ENCODE measurements at regions not wholly inside any gene's neighbourhood (a gene's known extent, or its start where the extent isn't known, plus 50 kb on each side); places are given as distances from the start of the nearest gene placed in this dataset.

DNA sequence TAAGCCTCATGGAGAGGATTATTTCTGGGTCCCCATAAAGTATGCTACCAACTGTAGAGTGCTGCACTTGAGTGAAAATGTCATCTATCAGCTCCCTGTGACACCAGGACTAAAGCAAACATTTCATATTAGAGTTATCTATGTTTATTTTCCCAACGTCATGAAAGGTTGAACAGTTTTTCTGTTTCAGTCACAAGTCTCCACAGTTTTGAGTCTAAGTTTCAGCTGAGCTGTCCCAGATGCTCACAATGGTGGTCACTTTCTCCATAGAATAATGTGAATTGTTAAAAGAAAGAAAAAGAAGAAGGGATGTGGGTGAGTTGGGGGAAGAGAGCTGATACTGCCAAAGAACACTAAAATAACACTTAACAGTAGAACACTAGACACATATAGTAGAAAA is 126.3 kb upstream of the C9orf72 start:
- H3K4me3 ChIP-seq (ENCODE audit: insufficient read depth, low read depth, low read length) = no peak overlapping the region

More for the DNA sequence above, 126.3 kb upstream of the C9orf72 start:
- intact Hi-C loops (cut with micrococcal nuclease) (no loop called here), dilution Hi-C loops (cut with HindIII; ENCODE audit: low sequenced_read_pairs, unreplicated experiment) (no loop called here), in situ Hi-C loops (cut with MboI; ENCODE audit: low sequenced_read_pairs) (no loop called here)
- DNase-seq (no peak), ATAC-seq (ENCODE audit: low read depth) (no peak)
- CTCF ChIA-PET = no interaction called here
- Histone ChIP-seq H3K27ac (ENCODE audit: insufficient read depth, low read length) (no peak overlapping the region), H4K5ac (ENCODE audit: low read depth, low read length) (no peak overlapping the region), H3K23ac (ENCODE audit: low read depth, low read length) (no peak overlapping the region), H3K9me3 (ENCODE audit: control insufficient read depth, insufficient read depth, low read length) (no peaks in the 10 kb centered on the region), H2BK120ac (ENCODE audit: low read depth, low read length) (no peak overlapping the region), H3K9me1 (ENCODE audit: insufficient read depth, low read length) (no peaks in the 10 kb centered on the region), H2BK20ac (ENCODE audit: low read depth, low read length) (no peak overlapping the region), H3K14ac (replicated peaks; ENCODE audit: low read depth, low read length) (no peak overlapping the region), H3K36me3 (ENCODE audit: control insufficient read depth, insufficient read depth, low read length) (no peaks in the 10 kb centered on the region), H3K79me1 (ENCODE audit: low read depth in 1 of 2, low read length in 2 of 2) (no peaks in the 10 kb centered on the region), H4K20me1 (ENCODE audit: insufficient read depth, low read length) (no peaks in the 10 kb centered on the region), H3K56ac (ENCODE audit: extremely low read depth, insufficient read depth, low read length) (no peak overlapping the region), H2BK15ac (ENCODE audit: low read depth, low read length) (no peak overlapping the region), H3K18ac (ENCODE audit: low read depth, low read length) (no peak overlapping the region), H3K27me3 (ENCODE audit: control insufficient read depth, insufficient read depth, low read length) (no peaks in the 10 kb centered on the region), H3K4me2 (ENCODE audit: low read depth, low read length) (no peak overlapping the region), H4K91ac (ENCODE audit: insufficient read depth, low read depth, low read length) (no peak overlapping the region), H2AK5ac (ENCODE audit: low read depth, low read length) (no peak overlapping the region), H2AK9ac (replicated peaks; ENCODE audit: low read depth, low read length, poor library complexity) (no peak overlapping the region), H4K8ac (ENCODE audit: low read depth in 2 of 2, low read length in 2 of 2) (no peak overlapping the region), H3K9ac (ENCODE audit: low read depth, low read length) (no peak overlapping the region), H2BK5ac (ENCODE audit: low read depth, low read length, poor library complexity, severe bottlenecking) (no peak overlapping the region), H2AFZ (replicated peaks; ENCODE audit: low read length, poor library complexity) (no peak overlapping the region), H3K4ac (ENCODE audit: low read depth, low read length) (no peak overlapping the region), H3K4me1 (ENCODE audit: control insufficient read depth, insufficient read depth, low read length) (no peaks in the 10 kb centered on the region)
- 0% methylated on average over 1 of the region's 1 CpG; no CpG with 5 or more reads in 1 of the 2 experiments for WGBS, 2 experiments (ENCODE audit: extremely low coverage in 2 of 2, insufficient read length in 1 of 2)
- no TSS peak for BruUV-seq (replicated peaks)
- POLR2A ChIA-PET (ENCODE audit: unreplicated experiment) = no interaction called here
- TF ChIP-seq CHD1 (IDR thresholded peaks at IDR 0.05; ENCODE audit: low read depth, low read length) (no peak), NFE2L2 (IDR thresholded peaks at IDR 0.05; ENCODE audit: low read depth, low read length) (no peak), SMC3 (IDR thresholded peaks at IDR 0.05; ENCODE audit: low read depth, low read length) (no peak), RCOR1 (IDR thresholded peaks at IDR 0.05; ENCODE audit: insufficient replicate concordance, low read length) (no peak), MXI1 (IDR thresholded peaks at IDR 0.05; ENCODE audit: borderline replicate concordance, low read depth, low read length) (no peak), CEBPB (IDR thresholded peaks at IDR 0.05; ENCODE audit: low read depth, low read length) (no peak)
- TF ChIP-seq, protein P1, sequence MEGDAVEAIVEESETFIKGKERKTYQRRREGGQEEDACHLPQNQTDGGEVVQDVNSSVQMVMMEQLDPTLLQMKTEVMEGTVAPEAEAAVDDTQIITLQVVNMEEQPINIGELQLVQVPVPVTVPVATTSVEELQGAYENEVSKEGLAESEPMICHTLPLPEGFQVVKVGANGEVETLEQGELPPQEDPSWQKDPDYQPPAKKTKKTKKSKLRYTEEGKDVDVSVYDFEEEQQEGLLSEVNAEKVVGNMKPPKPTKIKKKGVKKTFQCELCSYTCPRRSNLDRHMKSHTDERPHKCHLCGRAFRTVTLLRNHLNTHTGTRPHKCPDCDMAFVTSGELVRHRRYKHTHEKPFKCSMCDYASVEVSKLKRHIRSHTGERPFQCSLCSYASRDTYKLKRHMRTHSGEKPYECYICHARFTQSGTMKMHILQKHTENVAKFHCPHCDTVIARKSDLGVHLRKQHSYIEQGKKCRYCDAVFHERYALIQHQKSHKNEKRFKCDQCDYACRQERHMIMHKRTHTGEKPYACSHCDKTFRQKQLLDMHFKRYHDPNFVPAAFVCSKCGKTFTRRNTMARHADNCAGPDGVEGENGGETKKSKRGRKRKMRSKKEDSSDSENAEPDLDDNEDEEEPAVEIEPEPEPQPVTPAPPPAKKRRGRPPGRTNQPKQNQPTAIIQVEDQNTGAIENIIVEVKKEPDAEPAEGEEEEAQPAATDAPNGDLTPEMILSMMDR (conservative IDR thresholded peaks at IDR 0.05; ENCODE audit: low read depth, low read length) = no peak
